COLO829 (cell line): ENCODE measurements at regions not wholly inside any gene's neighbourhood (a gene's known extent, or its start where the extent isn't known, plus 50 kb on each side); places are given as distances from the start of the nearest gene placed in this dataset.

ENCODE experiments used
- DNase-seq: peaks from one replicate; pipeline ENCODE4 v3.0.0; 2012; ENCODE audit warnings: low spot score

DNA sequence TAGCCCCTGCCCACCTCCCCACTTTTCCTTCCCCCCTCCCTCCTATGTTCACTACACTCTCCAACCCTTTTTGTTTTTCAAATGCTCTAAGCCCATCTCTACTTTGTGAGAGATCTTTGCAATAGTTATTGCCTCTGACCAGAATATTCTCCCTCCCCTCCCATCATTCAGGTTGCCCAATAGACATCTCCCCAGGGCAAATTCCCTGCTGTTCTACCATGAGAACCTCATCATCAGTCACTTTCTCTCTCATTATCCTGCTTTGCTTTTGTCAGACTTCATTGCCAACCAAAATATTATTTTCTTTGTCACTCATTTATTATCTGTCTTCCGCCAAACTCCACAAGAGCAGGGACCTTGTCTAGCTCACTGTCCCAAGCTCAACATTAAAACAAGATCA, 268.2 kb upstream of the PPARGC1A start:
- no peak for DNase-seq

DNA sequence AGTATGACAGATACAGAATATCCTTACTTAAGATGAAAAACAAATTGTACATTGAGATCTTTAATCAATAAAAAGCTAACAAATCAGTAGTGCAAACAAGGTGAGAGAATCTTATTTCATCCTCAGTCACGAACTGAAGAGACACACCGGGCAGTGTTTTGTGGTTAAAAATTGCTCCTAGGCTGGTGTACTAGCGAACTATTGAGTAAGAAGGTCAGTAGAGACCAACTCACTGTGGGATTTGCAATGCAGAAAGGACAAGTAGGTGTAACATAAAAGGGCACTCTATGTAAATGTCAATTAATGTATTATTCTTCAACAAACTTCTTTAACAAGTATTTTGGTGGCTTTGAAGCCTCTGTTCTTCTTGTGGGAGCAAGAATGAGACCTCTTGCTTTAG, 260.2 kb upstream of the PPARGC1A start:
- no peak for DNase-seq

DNA sequence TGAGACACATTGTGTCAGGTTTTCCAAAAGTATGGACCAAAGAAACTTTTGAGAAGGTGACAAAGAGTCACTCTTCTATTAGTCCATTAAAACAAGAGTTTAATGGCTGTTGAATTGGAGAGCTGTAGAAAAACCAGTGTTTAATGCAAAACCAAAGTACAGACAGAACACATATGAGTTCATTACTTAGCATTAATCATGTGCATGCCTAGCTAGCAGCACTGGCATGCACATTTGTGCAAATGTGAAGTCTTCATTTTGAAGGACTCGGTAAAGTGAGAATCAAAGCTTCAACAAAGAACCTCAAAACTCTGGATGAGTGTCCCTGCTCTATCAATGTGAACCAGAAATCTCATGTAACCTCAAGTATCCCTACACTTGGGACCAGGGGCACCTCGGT, 256.3 kb upstream of the PPARGC1A start:
- DNase-seq, result no peak

DNA sequence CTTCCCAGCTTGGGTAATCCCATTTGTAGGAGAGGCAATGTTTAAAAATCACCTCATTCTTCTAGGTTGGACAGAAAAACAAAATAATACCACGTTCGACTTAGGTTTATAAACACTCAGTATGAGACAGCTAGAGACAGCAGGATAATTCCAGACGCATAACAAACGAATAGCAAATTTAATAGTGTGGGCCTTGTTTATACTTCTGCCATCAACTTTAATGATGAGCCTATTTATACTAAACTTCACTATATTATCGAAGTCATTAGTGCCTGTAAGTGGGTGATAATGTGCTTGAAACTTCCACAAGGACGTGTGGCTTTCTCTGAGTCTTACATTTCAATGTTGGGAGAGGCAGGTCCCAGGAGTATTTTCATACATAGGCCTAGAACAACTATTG, 255.7 kb upstream of the PPARGC1A start:
- no peak for DNase-seq

DNA sequence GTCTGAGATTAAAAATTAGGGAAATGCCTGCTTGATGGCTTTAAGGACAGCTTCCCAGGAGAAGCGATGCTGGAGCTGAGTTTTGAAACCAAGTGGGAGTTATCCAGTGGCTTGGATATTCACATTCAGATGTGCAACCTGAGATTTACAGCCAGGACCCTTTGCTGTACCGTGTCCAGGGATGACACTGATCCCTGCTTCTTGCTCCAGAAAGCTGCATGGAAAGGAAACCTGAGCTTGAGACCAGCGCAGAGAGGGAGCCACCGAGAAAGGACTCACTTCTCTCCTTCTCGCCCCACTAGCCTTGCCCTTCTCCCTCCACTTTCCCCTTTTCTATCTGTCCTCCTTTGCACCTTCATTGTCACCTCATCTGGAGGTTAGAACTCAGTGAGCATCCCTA, 254.5 kb upstream of the PPARGC1A start:
- no peak for DNase-seq

DNA sequence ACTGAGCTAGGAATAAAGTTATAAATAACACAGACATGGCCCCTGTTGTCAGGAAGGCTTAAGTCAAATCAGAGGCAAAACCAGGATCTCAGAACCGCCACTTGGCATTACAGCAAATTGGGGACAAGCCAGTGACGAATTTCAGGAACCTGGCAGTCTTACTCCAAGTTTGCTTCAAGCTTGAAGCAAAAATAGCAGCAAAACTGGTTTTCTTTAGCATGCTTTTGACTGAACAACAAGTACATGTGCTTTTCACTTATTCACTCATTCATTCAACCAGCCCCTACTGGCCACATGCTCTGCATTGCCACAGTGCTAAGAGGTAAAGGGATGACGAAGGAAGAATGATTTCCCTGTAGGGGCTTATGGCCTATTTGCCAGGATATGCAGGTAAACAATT, 253.9 kb upstream of the PPARGC1A start:
- no peak for DNase-seq

DNA sequence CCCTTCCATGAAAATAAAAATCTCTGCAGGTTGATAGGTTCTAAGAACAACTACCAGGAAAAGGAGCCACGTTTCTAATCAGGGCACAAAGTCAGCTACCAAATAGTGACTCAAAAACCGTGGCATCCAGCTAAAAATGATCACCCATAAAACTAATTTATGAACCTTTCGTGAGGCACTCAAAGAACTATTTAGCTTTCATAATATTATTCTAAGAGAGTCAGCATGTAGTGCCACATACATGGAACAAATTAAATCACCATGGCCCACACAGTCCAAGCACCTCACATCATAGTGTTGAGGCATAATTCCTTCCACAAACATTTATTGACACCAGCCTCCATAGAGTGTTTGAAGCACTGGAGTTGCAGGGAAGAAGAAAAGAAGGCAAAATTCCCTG, 252.0 kb upstream of the PPARGC1A start:
- no peak for DNase-seq

DNA sequence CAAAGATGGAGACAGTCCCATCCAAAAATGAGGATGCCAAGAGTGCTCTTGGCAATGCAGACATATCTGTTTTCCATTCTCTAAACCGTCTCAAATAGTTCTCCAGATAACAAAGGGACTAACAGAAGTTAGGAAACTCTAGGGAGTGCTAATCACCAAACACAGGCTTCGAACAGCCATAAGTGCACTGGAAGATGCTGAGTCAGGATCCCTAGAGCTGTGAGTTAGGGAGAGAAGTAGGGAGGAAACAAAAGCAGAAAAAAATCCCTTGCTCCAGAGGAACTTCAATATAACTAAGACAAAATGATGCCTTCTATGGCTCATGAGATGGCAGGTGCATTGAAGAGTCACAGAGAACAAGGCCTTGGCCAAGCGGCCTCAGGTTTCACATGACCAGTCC, 251.0 kb upstream of the PPARGC1A start:
- DNase-seq, result no peak

DNA sequence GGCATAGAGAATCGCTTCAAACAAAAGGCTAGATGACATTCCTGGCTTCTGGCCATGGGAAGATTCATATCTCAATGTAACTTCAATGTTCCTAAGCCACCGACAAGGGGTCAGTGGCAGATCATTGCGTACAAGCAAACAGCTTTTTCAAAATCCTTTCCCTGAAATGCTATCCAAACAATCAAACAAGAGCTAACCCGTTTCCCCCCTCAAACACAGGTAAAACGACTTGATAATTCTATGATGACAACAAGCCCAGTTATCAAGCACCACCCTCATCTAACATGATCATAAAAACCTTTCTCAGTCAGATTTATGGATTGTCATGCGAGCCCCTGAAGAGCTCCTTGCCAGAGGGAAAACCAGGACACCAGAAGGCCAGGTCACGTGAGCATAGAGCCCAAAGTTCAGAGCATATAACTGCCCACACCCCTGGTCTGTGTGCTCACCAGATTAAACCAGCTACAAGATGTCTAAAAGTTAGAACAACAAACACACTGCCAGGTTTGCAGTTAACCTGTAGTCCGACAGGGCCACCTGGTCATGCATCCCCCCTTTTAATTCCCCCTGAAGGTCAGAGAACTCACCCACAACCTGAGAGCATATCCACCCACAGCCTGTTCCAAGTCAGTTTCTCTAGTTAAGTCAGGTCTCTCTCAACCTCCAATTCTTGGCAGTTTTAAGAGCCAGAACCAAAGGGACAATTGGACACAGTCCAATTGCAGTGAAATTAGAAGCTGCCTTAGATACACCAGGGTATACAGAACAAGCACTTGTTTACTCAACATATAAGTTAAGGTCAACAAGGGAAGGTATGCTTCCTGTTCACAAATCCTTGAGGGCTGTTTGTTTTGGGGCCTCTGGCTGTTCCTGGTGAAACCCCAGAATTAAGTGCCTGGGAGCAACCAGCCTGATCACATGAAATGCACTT, 248.1 kb upstream of the PPARGC1A start:
- DNase-seq, result no peak

DNA sequence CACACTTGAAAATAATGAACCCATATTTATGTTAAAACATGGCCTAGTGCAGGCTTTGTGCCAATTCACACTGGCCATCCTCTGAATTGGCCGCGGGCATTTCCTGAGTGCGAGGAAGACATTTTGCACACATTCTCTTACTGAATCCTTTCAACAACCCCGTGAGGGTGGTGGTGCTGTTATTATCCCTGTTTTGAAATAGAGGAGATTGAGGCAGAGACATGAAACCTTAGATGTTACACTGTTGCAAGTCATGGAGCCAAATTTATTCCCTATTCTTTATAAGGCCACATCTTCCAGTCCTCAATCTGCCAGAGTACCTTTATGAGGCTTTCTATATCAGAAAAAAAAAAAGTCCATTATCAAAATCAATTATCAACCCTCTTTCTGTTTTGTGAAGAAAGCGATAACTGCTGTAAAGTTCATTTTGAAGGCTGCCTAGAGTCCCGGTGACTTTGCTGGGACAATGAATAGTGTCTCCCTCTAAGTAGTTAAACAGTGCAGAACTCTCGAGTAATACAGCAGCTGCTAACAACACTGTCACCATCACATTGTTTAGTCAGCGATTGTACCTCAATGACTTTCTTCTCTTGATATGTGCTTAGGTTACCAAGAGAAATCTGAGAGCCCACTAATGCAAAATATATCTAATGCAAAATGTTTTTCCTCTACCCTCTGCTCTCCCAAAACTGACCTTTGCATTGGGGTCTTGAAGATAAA, 242.3 kb upstream of the PPARGC1A start:
- no peak for DNase-seq

DNA sequence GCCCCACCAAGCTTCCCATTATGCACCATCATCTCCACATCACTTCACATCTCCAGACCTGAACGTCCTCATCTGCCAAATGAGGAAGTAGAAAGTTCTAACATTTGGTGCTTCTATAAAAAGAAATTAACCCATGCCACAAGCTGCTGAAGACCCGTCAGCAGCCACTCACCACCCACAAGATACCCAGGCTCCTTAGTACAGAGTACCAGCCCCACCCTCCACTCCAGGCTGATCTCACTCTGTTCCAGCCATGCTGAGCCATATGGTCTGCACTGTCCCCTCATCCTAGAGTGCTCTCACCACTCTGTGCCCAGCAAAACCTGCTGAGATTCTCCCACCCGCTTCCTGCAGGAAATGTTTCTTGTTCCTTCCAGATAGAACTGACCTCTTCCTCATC, 240.8 kb upstream of the PPARGC1A start:
- DNase-seq, result no peak

DNA sequence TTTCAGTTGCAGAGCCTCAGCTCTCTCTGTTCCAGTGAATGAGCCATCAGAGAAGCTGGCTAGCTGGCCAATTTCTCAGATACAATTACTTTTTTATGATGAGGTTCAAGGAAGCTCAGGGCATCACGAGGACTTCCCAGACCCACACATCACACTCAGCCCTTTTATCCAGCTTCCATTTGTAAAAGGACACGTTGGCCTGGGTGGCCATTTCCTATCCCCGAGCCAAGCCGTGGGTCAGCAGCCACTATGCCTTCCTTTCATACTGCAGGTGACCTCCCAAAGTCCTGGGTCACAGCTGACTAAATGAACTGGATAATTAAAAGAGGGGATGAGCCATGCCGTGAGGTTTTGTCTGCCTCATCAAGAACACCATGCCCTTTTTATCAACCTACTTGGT, 236.9 kb upstream of the PPARGC1A start:
- DNase-seq, result peak; percentile 71

DNA sequence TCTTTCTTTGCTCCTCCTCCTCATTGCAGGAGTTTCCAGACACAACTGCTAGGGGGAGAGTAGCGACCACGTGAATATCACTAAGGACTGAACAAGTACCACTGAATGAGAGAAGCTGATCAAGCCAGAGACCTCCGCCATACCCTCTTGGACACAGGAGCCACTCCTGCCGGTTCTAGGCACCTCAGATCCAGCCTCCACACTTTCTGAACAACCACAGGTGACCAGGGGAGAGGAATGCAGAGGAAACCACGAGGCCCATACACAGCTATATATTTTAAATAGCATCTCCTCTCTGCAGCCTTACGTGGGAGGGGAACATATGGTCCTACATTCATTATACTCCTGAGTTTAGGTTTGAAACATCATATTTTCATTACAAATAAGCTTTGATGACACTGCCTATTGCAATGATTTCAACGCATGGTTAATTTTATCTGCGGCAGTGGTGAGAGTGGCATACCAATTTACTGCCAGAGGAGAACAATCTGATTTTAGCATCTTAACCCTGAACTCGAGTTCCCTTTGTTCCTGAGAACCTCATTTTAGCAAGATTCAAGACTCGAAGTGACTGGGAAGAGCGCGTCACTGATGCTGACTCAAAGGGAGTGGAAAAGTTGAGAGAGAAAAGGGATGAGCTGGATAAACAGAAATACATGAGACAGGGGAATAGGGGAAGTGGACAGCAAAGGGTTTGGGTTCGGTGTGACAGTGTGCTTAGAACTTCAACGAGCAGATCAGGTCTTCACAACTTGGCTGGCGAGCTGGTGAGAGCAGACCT, 231.7 kb upstream of the PPARGC1A start:
- DNase-seq, result no peak

DNA sequence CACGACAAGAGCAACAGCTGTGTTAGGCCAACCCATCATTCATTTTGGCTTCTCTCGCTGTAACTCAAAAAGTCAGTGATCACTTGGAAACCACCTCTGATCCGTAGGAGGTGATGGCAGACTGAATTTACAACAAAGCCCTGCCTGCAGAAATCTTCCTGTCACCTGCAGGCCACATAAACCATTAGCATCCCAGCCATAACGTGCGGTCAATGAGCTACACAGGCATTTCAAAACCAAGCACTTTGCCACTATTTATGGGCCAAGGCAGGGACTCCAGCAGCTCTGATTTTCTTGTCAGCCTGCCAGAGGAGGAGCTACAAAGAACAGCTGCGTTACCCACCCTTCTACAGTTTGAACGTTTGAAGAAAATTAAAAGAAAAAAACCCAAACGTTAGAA, 228.1 kb upstream of the PPARGC1A start:
- DNase-seq, result no peak

DNA sequence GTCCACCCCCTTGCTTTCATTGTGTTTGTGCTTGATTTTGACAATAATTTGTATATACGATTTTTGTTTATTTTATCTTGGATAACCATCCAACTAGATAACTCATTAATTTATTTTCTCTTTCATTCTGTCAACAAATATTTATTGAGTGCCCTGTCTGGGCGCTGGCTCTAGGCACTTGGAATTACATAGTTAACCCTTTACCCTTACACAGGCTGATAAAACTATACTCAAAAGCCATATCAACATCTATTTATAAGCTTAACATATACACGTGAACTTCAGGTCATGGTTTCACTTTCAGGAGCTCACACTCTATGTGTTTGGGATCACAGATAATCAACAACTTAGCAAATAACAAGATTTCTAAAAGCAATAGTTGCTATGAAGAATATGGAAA, 226.3 kb upstream of the PPARGC1A start:
- DNase-seq, result no peak

DNA sequence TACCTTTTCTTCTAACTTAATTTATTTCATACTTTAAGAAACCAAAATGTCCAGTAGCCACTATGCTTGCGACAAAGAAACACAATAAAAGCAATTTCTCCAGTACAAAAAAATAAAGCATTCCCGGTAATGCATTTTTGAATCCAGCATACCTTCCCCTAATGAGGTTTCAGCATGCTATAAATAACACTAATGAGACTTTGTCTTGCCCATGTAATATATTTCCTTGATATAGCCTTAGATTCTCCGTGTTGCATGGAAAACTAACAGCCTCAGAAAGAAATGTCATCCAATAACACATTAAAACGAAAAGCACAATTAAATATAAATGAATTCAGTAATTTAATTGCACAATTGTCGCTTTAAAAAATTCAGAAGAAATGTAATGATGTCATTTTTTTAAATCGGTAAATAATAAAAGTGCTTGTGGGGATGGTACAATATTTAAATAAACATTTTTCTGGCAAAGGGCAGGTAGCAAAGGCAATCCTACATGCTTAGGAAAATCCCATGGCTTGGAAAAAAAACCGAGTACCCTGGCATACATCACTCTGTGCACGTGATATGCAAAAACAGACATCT, 225.2 kb upstream of the PPARGC1A start:
- DNase-seq, result no peak

DNA sequence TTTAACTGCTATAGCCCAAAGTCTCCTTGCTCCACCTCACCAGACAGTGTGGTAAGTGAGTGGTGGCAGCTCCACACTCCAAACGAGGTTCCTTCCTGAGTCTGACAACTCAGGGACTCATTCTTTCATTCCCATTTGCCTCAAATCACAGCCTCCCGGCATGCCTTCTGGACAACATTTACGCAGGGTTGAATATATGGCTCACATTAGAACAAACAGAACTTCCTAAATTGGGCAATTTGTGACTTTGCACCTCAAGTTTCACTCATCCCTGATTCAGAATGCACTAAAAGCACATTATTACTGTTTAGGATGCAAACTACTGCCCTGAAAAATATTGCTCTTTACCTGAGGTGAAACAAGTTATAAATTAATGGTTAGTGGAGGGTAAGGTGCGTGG, 224.6 kb upstream of the PPARGC1A start:
- DNase-seq, result no peak

DNA sequence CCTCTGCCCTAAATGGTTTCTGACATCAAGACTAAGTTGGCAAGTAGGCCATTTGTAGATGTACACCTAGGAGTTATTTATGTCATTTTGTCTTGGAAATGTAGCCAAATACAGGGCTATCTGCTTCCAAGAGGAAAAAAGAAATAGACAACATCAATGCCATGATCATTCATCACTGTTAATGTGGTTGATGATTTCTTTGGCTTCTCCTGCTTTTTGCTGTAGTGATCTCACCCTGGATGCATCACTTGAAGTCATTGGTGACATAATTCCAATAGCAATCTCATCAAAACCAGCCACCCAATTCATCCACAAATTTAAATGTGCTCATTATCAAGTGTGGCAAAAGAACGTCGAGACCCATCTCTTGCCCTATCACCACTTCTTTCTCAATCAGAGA, 222.6 kb upstream of the PPARGC1A start:
- no peak for DNase-seq

DNA sequence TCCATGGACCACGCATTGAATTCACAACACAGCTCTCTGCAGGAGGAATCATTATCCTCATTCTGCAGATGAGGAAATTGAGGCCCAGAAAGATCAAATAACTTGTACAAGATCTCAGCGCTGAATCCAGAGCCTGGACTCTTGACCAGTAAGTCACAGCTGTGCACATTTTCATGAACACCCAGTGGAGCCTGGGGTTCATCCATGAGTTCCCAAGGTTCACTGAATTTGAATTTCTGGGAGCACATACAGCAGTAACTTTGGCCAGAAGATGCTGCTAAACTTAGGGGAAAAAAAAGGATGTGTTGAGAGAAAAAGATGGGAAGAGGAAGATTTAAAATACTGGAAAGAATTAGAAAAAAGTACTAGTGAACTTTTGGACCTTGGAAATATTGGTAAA, 218.7 kb upstream of the PPARGC1A start:
- DNase-seq, result no peak

DNA sequence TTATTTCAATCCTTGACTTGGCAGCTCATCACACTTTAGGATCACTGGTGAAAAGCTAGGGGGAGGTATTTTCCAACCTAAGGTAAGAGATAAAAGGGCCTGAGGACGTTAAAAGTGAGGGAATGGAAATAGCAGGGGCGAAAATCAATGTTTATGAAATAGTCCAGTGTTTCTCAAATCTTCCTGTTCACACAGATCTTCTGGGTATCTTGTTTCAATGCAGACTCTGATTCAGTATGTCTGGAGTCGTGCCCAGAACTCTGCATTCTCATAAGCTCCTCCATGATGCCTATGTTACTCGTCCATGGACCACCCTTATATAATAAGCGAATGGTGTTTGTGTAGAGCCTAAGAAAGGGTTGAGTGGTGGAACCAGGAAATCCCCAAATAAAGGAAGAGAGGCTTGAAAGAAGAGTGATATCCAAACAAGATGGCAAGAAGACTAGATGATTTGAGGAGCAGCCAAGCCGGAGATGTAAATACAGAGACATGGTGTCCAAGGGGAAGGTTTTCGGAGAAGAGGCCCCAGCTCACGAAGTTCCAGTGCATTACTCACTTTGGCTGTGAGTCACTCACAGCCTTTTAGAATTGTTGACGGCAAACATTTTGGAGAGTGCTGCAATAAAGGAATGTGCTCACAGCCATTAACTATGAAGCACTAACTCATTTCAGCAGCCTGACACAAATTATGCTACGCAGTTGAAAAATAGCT, 215.6 kb upstream of the PPARGC1A start:
- no peak for DNase-seq

DNA sequence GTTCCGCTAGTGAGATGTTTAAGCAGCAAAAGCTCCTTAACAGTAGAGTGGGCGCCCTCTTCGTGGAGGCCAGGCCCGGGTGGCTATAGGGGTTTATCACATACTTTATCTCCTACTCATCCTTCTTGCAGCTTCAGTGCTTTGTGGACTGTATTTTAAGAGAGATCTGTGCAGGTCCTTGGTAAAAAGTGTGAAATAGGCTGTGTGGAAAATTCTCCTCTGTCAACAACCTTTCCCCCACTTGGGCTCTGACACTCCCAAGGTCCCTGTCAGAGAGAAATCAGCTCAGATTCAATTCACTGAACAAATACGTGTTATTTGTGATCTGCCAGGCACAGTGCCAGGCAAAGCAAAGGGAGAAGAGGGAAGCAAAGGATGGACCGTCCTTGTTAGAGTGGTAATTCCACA, 214.3 kb upstream of the PPARGC1A start:
- DNase-seq, result no peak
